ENCODE measurements at regions not wholly inside any gene's neighbourhood (a gene's known extent, or its start where the extent isn't known, plus 50 kb on each side); places are given as distances from the start of the nearest gene placed in this dataset.
A peak's percentile ranks its signal among the peaks of the same experiment; 100 is the strongest.

GRCh38 chr18:76131738-76132137 is 363.3 kb downstream of the ZNF516 start:
- peaks cover 20 to 39% of the 10 kb centered on the region in 2 donors for H3K4me1 ChIP-seq (ENCODE audit: control insufficient read depth in 1 of 2, insufficient read depth in 2 of 2, low read length in 2 of 2)
- no peak overlapping the region for H2AFZ ChIP-seq (ENCODE audit: insufficient read depth, low read depth, low read length, poor library complexity, severe bottlenecking)
- Mint-ChIP-seq H3K4me1 (peaks cover 31% of the 10 kb centered on the region), H3K4me3 (no peak overlapping the region), H3K36me3 (no peaks in the 10 kb centered on the region), H3K27ac (peak overlapping the region in 2 of 7 donors; percentile 3 to 16), H3K27me3 (ENCODE audit: low read depth in 3 of 3) (peaks cover 0 to 5% (median 3%) of the 10 kb centered on the region in 3 donors), H3K9me3 (peaks cover 7 to 49% (median 25%) of the 10 kb centered on the region in 7 donors)
- no peak overlapping the region for H3K4me2 ChIP-seq (replicated peaks; ENCODE audit: extremely low read depth, low read length, poor library complexity, severe bottlenecking)
- H3K27ac ChIP-seq (ENCODE audit: low read depth in 1 of 2, low read length in 2 of 2), result no peak overlapping the region
- intact Hi-C loops (cut with micrococcal nuclease), result no loop called here
- no peaks in the 10 kb centered on the region for H3K79me2 ChIP-seq (ENCODE audit: insufficient read depth, low read length)
- no peak overlapping the region for H3K4me3 ChIP-seq (replicated peaks in 1 of 3; ENCODE audit: low read depth in 2 of 3, low read length in 3 of 3)
- no peaks in the 10 kb centered on the region for H4K20me1 ChIP-seq (ENCODE audit: insufficient read depth, low read length)
- TF ChIP-seq, protein P1, sequence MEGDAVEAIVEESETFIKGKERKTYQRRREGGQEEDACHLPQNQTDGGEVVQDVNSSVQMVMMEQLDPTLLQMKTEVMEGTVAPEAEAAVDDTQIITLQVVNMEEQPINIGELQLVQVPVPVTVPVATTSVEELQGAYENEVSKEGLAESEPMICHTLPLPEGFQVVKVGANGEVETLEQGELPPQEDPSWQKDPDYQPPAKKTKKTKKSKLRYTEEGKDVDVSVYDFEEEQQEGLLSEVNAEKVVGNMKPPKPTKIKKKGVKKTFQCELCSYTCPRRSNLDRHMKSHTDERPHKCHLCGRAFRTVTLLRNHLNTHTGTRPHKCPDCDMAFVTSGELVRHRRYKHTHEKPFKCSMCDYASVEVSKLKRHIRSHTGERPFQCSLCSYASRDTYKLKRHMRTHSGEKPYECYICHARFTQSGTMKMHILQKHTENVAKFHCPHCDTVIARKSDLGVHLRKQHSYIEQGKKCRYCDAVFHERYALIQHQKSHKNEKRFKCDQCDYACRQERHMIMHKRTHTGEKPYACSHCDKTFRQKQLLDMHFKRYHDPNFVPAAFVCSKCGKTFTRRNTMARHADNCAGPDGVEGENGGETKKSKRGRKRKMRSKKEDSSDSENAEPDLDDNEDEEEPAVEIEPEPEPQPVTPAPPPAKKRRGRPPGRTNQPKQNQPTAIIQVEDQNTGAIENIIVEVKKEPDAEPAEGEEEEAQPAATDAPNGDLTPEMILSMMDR (IDR thresholded peaks at IDR 0.05), result no peak
- H3K9ac ChIP-seq (ENCODE audit: insufficient read depth, low read length, poor library complexity, severe bottlenecking), result no peak overlapping the region
- peak; percentile 13 to 72 (median 28) for DNase-seq
- peaks cover 0 to 2% of the 10 kb centered on the region in 2 donors for H3K27me3 ChIP-seq (ENCODE audit: control insufficient read depth in 2 of 2, insufficient read depth in 2 of 2, low read length in 2 of 2)
- no peaks in the 10 kb centered on the region for H3K36me3 ChIP-seq (replicated peaks in 1 of 2; ENCODE audit: control insufficient read depth in 1 of 2, insufficient read depth in 2 of 2, low read length in 2 of 2)
- H3K9me3 ChIP-seq (replicated peaks in 1 of 2; ENCODE audit: control insufficient read depth in 1 of 2, insufficient read depth in 1 of 2, low read length in 2 of 2), result peaks cover 12 to 15% of the 10 kb centered on the region in 2 donors
- 43% methylated on average over 1 of the region's 1 CpG for WGBS (ENCODE audit: insufficient coverage)

DNA sequence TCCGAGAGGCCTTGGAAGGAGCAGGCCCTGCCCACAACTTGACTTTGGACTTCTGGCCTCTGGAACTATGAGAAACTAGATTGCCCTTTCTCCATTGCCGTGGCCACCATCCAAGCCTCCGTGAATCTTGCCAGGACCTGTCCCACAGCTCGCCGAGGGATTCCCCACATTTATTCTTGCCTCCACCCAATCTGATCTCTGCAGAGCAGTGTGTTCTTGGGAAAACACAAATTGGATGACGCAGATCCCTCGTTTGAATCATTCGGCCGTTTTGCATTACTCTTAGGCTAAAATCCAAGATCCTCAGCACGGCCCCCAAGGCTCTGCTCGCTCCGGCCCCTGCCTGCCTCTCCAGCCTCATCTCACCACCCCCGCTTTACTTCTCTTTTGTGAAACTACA is 364.2 kb downstream of the ZNF516 start:
- TF ChIP-seq, protein P1 (IDR thresholded peaks at IDR 0.05), result no peak
- H2AFZ ChIP-seq (ENCODE audit: insufficient read depth, low read depth, low read length, poor library complexity, severe bottlenecking), result no peak overlapping the region
- no peak overlapping the region for H3K4me2 ChIP-seq (replicated peaks; ENCODE audit: extremely low read depth, low read length, poor library complexity, severe bottlenecking)
- H3K27ac Mint-ChIP-seq, result peak overlapping the region in 1 of 7 donors; percentile 84
- H3K36me3 Mint-ChIP-seq, result no peaks in the 10 kb centered on the region
- no peak overlapping the region for H3K4me3 Mint-ChIP-seq
- H3K9me3 Mint-ChIP-seq, result peaks cover 7 to 49% (median 23%) of the 10 kb centered on the region in 7 donors
- H3K36me3 ChIP-seq (replicated peaks in 1 of 2; ENCODE audit: control insufficient read depth in 1 of 2, insufficient read depth in 2 of 2, low read length in 2 of 2), result no peaks in the 10 kb centered on the region
- no peak overlapping the region for H3K4me3 ChIP-seq (replicated peaks in 1 of 3; ENCODE audit: low read depth in 2 of 3, low read length in 3 of 3)
- H3K79me2 ChIP-seq (ENCODE audit: insufficient read depth, low read length), result no peaks in the 10 kb centered on the region
- intact Hi-C loops (cut with micrococcal nuclease), result no loop called here
- H3K4me1 Mint-ChIP-seq, result peaks cover 31% of the 10 kb centered on the region
- H3K9me3 ChIP-seq (replicated peaks in 1 of 2; ENCODE audit: control insufficient read depth in 1 of 2, insufficient read depth in 1 of 2, low read length in 2 of 2), result peaks cover 12 to 15% of the 10 kb centered on the region in 2 donors
- 96% methylated on average over 12 of the region's 13 CpGs for WGBS (ENCODE audit: insufficient coverage)
- H3K27ac ChIP-seq (ENCODE audit: low read depth in 1 of 2, low read length in 2 of 2), result no peak overlapping the region
- peaks cover 0 to 5% (median 3%) of the 10 kb centered on the region in 3 donors for H3K27me3 Mint-ChIP-seq (ENCODE audit: low read depth in 3 of 3)
- H3K27me3 ChIP-seq (ENCODE audit: control insufficient read depth in 2 of 2, insufficient read depth in 2 of 2, low read length in 2 of 2), result peaks cover 0 to under 1% of the 10 kb centered on the region in 2 donors
- no peaks in the 10 kb centered on the region for H4K20me1 ChIP-seq (ENCODE audit: insufficient read depth, low read length)
- H3K4me1 ChIP-seq (ENCODE audit: control insufficient read depth in 1 of 2, insufficient read depth in 2 of 2, low read length in 2 of 2), result peaks cover 20 to 39% of the 10 kb centered on the region in 2 donors
- no peak overlapping the region for H3K9ac ChIP-seq (ENCODE audit: insufficient read depth, low read length, poor library complexity, severe bottlenecking)
- DNase-seq, result no peak
